ENCODE measurements at regions not wholly inside any gene's neighbourhood (a gene's known extent, or its start where the extent isn't known, plus 50 kb on each side); places are given as distances from the start of the nearest gene placed in this dataset.
"Not testable (repeated sequence)": the region's sequence is repeated elsewhere in the genome, so short reads cannot be mapped to it uniquely, and the experiment has no call there.

DNA sequence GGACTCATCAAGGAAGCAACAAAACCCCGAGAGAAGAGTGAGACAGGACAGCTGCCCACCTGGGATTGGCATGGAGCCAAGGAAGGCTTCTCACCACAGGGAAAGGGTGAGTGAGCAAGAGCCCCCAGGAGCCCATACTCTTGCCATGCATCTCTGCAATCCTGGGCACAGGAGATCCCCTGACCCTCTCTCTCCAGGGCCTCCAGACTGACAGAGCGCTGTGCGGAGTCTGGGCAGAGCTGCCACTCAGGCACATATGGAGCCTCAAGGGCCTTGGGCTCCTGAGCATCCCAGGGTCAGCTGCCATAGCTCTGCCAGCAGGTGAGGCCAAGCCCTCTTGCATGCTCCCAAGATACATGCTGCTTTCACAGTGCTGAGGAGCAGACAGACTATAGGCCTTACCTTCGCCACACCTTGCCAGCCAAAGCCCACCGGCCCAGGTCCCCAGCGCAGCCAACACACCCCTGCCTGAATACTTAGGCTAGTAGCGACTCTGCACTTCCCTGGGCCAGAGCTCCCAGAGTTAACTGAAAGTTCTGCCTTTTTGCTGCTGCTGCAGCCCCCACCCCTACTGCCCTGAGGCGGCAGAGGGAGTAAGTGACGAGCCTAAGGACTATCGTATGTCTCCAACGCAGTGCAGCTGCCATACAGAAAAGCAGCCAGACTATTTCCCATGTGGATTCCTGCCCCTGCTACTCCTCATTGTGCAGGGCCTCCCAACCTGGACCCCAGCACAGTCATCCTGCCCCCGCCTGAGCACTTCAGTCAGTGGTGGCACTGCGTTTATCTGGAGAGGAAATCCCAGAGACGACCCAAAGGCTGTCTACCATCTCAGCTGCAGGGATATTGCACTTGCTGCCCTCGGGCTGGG is 251.6 kb downstream of the SPATA31A6 start:
- H3K4me3 ChIP-seq (ENCODE audit: low read depth, low read length); DNase-seq (ENCODE audit: low read depth): not testable (repeated sequence)

DNA sequence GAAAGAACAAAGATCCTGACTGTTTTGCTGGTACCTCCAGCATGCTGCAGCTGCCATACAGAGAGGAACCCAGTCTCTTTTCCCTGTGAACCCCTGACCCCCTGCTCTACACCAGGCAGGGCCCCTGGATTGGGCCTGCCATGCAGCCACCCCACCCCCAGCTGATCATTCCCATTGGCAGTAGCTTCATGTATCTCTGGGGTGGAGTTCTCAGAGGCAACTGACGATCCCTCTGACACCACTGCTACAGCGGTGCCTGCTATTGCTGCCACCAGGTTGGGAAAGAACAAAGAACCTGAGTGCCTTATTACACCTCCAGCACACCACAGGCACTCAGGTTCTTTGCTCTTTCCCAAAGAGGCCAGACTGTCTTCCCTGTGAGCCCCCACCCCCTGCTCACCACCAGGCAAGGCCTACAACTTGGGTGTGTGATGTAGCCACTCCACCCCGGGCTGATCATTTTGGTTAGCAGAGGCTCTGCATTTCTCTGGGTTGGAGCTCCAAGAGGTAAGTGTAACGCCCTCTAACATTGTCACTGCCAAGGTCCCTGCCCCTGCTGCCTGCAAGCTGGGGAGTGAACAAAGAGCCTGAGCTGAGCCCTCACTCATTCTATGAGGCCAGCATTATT is 252.4 kb downstream of the SPATA31A6 start:
- not testable (repeated sequence) for DNase-seq (ENCODE audit: low read depth); H3K4me3 ChIP-seq (ENCODE audit: low read depth, low read length)

DNA sequence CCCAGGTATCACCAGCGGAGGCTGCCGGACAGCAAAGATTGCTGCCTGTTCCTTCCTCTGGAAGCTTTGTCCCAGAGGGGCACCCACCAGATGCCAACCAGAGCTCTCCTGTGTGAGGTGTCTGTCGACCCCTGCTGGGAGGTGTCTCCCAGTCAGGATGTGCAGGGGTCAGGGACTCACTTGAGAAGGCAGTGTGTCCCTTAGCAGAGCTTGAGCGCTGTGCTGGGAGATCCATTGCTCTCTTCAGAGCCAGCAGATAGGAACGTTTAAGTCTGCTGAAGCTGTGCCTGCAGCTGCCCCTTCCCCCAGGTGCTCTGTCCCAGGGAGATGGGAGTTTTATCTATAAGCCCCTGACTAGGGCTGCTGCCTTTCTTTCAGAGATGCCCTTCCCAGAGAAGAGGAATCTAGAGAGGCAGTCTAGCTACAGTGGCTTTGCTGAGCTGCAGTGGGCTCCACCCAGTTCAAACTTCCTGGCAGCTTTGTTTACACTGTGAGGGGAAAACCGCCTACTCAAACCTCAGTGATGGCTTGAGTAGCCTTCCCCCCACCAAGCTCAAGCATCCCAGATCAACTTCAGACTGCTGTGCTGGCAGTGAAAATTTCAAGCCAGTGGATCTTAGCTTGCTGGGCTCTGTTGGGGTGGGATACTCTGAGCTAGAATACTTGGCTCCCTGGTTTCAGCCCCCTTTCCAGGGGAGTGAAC is 253.7 kb downstream of the SPATA31A6 start:
- not testable (repeated sequence) for DNase-seq (ENCODE audit: low read depth); H3K4me3 ChIP-seq (ENCODE audit: low read depth, low read length)

DNA sequence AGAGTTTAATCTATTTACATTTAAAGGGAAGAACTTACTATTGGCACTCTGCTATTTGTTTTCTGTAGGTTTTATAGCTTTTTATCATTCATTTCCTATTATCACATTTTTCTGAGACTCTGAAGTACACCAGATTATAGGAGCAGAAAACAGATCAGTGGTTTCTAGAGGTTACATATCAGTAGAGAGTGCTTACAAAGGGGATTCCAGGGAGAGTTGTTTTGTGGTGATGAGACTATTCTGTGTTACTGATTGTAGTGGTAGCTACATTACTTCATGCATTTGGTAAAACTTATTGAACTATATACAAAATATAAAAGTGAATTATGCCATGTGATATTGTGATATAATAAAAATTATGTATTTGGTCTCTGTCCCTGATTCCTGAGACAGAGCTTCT is 259.2 kb downstream of the SPATA31A6 start:
- H3K4me3 ChIP-seq (ENCODE audit: low read depth, low read length); DNase-seq (ENCODE audit: low read depth): not testable (repeated sequence)

DNA sequence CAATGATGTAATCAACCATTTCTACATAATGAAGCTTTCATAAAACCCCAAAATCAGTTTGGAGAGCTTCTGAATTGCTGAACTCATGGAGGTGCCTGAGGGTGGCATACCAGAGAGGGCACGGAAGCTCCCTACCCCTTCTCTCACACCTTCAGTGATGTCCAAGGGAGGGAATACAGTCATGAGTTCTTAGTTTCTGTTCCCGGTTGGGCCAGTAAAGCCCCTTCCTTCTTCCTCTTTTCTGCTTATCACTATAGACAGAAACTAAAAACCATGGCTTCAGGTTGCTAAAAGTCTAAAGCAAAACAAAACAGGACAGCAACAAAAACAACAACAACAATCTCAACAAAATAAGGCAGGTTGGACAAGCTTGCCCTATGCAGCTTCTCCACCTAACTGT is 260.0 kb downstream of the SPATA31A6 start:
- DNase-seq (ENCODE audit: low read depth); H3K4me3 ChIP-seq (ENCODE audit: low read depth, low read length): not testable (repeated sequence)

DNA sequence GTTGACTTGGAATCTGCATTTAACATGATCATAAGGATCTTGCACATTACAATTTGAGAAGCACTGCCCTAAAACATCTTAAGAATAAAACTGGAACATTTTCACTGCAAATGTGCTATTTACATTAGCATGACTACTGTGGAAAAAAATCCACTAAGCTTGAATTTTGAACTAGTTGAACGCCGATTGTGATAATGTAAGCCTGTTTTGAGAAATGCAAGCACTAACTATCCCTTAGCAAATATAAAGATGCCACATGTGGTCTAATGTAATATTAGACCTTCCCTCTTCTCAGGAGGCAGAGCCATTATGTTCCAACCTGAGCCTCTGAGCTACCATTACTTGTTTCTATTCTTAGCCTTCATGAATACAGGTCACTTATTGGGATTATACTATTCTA is 278.0 kb downstream of the SPATA31A6 start:
- H3K4me3 ChIP-seq (ENCODE audit: low read depth, low read length); DNase-seq (ENCODE audit: low read depth): not testable (repeated sequence)

DNA sequence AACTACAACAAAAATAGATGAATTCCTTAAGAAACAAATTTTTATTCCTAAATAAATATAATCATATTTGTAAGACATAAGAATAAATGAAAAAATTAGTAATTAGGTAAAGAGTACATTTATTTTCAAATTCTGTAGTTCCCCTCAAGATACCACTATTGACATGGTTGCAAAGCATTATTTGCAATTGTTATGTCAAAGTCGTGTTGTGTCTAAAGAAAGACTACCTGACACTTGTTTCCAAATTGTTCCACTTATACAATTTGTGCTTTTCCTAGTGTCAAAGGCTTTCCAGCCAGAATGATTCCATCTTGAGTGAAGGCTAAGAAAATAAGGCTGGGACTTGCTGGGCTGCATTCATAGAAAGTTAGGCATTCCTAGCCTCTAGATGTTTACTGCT is 278.4 kb downstream of the SPATA31A6 start:
- H3K4me3 ChIP-seq (ENCODE audit: low read depth, low read length); DNase-seq (ENCODE audit: low read depth): not testable (repeated sequence)

DNA sequence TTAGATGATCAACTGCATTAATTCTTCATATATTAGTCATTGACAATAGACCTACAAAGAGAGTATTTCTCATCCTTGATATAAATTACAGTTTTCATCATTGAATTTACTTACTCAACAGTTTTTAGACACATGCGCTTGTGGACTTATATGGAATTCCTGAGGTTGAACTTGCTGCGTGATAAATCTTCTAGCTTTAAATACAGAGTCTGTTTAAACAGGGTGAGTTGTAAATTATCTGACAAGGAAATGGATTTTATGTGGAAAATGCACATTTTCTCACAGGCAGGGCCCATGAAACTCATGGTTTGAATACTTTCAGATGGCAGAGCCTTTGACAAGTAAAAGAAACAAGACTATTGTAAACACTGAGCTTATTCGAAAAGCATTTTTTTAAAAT is 280.5 kb downstream of the SPATA31A6 start:
- not testable (repeated sequence) for DNase-seq (ENCODE audit: low read depth); H3K4me3 ChIP-seq (ENCODE audit: low read depth, low read length)

DNA sequence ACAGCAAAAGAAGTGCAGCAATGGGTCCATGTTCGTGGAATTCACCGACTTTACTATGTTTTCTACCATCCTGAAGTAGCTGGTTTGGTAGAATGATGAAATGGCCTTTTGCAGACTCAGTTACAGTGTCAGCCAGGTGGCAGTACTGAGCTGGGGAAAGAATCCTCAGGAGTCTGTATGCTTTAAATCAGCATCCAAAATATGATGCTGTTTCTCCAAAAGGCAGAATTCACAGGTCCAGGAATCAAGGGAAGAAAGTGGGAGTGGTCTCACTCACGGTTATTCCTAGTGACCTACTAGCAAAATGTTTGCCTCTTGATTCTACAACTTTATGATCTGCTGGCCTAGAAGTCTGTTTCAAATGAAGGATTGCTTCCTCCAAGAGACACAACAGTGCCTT is 287.1 kb downstream of the SPATA31A6 start:
- peak; percentile 1 for DNase-seq (ENCODE audit: low read depth)
- not testable (repeated sequence) for H3K4me3 ChIP-seq (ENCODE audit: low read depth, low read length)
- TF ChIP-seq, protein P1, sequence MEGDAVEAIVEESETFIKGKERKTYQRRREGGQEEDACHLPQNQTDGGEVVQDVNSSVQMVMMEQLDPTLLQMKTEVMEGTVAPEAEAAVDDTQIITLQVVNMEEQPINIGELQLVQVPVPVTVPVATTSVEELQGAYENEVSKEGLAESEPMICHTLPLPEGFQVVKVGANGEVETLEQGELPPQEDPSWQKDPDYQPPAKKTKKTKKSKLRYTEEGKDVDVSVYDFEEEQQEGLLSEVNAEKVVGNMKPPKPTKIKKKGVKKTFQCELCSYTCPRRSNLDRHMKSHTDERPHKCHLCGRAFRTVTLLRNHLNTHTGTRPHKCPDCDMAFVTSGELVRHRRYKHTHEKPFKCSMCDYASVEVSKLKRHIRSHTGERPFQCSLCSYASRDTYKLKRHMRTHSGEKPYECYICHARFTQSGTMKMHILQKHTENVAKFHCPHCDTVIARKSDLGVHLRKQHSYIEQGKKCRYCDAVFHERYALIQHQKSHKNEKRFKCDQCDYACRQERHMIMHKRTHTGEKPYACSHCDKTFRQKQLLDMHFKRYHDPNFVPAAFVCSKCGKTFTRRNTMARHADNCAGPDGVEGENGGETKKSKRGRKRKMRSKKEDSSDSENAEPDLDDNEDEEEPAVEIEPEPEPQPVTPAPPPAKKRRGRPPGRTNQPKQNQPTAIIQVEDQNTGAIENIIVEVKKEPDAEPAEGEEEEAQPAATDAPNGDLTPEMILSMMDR (IDR thresholded peaks at IDR 0.05; ENCODE audit: control insufficient read depth, extremely low read depth, insufficient read depth), result peak; percentile 84

DNA sequence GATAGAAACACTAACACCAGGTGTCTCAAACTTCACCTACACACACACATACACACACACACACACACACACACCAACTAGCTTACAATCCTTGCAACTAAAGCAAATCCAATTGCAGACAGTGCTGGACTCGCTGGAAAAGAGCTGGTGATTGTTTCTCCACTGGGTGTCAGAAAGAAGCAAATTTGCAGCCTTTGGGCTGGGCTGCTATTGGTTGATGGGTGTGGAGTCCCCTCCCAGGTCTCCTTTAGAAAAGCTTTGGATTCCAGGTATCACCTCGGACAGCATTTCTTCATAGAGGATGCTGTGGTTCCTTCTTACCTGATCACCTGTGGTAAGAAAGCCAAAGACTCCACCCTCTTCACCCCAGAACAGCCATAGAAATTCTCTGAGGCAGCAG is 307.5 kb downstream of the SPATA31A6 start:
- DNase-seq (ENCODE audit: low read depth), result not testable (repeated sequence)

DNA sequence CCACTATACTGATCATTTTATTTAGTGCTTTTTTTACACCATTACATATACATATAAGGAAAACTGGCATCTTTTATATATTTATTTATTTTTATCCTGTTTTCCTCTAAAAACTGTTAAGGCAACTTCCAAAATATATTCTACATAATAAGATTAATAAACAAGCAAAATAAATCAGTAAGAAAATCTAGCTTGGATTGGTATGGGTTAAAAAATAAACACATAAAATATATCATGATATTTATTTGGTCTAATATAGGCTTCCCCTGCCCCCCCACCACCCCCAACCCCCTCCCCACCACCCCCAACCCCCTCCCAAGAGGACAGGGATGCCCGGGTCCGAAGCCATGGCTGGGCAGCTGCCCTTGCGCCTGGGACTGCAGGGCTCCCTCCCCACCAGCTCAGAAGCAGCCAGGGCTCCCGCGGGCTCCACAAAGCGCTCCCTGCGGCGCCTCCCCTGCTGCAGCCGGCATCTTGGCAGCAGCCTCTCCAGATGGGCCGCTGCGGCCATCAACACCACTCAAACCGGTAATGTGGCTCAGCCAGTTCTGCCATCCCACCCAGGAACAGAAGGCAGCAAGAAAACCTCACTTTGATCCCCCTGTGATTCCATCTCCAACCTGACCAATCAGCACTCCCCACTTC is 319.3 kb downstream of the SPATA31A6 start:
- DNase-seq (ENCODE audit: low read depth); H3K4me3 ChIP-seq (ENCODE audit: low read depth, low read length): not testable (repeated sequence)

More for the DNA sequence above, 307.5 kb downstream of the SPATA31A6 start:
- H3K4me3 ChIP-seq (ENCODE audit: low read depth, low read length), result not testable (repeated sequence)

DNA sequence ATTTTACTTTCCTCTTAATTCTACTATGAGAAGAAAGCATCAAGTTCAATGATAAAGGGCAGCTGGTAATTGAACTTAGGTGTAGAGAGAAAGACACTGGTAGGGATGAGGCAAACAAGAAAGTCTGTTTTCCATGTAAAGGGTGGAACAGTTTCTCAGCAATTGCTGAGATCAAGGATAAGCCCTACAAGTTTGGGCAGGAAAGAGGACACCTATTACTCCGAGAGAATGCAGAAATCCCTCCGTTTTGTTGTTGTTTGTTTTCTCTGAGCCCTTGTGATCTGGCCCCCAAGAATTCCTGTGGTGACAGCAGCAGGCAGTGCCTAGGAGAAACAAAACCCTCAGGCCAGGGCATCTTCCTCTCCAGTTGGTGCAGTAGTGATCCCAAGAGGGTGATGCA is 324.7 kb downstream of the SPATA31A6 start:
- not testable (repeated sequence) for H3K4me3 ChIP-seq (ENCODE audit: low read depth, low read length); DNase-seq (ENCODE audit: low read depth)

DNA sequence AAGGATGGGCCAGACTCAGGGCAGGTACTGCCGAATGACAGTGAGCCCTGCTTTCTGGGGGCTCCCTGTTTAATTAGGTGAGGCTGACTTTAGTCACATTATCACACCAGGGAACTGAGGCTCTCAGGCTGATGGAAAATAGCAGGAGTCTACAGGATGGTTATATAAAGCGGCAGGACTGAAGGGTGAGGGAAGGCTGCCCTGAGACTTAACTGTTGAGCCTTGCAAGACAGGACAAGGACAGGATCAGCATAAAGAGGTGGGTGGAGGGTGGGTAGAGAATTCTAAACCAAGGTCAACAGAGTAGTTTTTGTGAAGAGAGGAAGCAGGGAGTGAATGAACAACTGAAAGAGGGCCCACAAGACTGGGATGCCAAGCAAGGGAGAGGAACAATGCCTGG is 330.1 kb downstream of the SPATA31A6 start:
- DNase-seq (ENCODE audit: low read depth); H3K4me3 ChIP-seq (ENCODE audit: low read depth, low read length): not testable (repeated sequence)

DNA sequence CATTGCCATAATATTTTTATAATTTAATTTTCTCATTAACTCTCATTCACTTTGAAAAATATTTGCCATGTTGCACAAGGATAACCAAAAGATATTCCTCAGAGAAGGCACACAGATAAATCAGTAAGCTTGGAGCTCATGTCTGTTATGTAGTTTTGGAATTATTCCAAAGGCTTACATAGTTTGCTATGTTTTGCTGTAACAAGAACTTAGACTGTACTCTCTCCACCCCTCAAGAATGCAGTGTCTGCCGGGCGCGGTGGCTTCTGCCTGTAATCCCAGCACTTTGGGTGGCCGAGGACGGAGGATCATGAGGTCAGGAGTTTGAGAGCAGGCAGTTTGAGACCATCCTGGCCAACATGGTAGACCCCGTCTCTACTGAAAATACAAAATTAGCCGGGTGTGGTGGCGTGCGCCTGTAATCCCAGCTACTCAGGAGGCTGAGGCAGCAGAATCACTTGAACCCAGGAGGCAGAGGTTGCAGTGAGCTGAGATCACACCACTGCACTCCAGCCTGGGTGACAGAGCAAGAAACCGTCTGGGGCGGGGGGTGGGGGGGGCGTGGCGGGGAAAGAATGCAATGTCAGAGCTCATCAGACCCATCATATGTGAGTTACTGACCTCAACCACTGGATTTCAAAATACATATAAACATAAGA is 351.0 kb downstream of the SPATA31A6 start:
- not testable (repeated sequence) for DNase-seq (ENCODE audit: low read depth); H3K4me3 ChIP-seq (ENCODE audit: low read depth, low read length)

Measured in LNCaP clone FGC (cell line).